ENCODE measurements at regions not wholly inside any gene's neighbourhood (a gene's known extent, or its start where the extent isn't known, plus 50 kb on each side); places are given as distances from the start of the nearest gene placed in this dataset.

- Histone ChIP-seq H3K27me3 (replicated peaks in 1 of 4; ENCODE audit: control extremely low read depth in 1 of 4, control insufficient read depth in 3 of 4, insufficient read depth in 4 of 4, low read length in 3 of 4) (no peaks in the 10 kb centered on the region), H4K20me1 (ENCODE audit: control insufficient read depth, insufficient read depth, low read length, poor library complexity, severe bottlenecking) (no peaks in the 10 kb centered on the region), H3K4me1 (ENCODE audit: control insufficient read depth in 2 of 2, insufficient read depth in 2 of 2, low read length in 2 of 2) (no peaks in the 10 kb centered on the region), H3K4me2 (replicated peaks; ENCODE audit: low read depth, low read length, poor library complexity, severe bottlenecking) (no peak overlapping the region), H3K36me3 (replicated peaks in 1 of 2; ENCODE audit: control extremely low read depth in 1 of 2, control insufficient read depth in 1 of 2, extremely low read depth in 1 of 2, insufficient read depth in 2 of 2, low read length in 1 of 2) (no peaks in the 10 kb centered on the region), H3K4me3 (ENCODE audit: control extremely low read depth in 1 of 5, extremely low read depth in 1 of 5, insufficient read depth in 1 of 5, low read depth in 2 of 5, low read length in 4 of 5) (no peak overlapping the region), H3K9me3 (ENCODE audit: control extremely low read depth in 1 of 3, control insufficient read depth in 2 of 3, insufficient read depth in 1 of 3, low read length in 2 of 3) (no peaks in the 10 kb centered on the region), H3K79me2 (ENCODE audit: control insufficient read depth, insufficient read depth, low read length) (no peaks in the 10 kb centered on the region), H3K27ac (ENCODE audit: low read length in 2 of 2) (no peak overlapping the region), H3K9ac (ENCODE audit: low read length) (no peak overlapping the region), H2AFZ (ENCODE audit: insufficient read depth, low read depth, low read length, poor library complexity, severe bottlenecking) (no peak overlapping the region)
- no peak overlapping the region for H3K27ac Mint-ChIP-seq
- H3K4me1 Mint-ChIP-seq: no peaks in the 10 kb centered on the region
- H3K27me3 Mint-ChIP-seq: no peaks in the 10 kb centered on the region
- ATAC-seq (ENCODE audit: low read depth) (no peak), DNase-seq (no peak)
- intact Hi-C loops (cut with micrococcal nuclease): no loop called here
- CTCF ChIA-PET: no interaction called here
- POLR2A ChIA-PET: no interaction called here
- H3K4me3 Mint-ChIP-seq: no peak overlapping the region
- WGBS (ENCODE audit: insufficient coverage): 56% methylated on average over 2 of the region's 2 CpGs
- TF ChIP-seq EZH2 (IDR thresholded peaks at IDR 0.05; ENCODE audit: borderline replicate concordance, insufficient read depth, low read depth, low read length, poor library complexity, severe bottlenecking) (no peak), CTCF (IDR thresholded peaks at IDR 0.05) (no peak)
- peaks cover 4% of the 10 kb centered on the region for H3K9me3 Mint-ChIP-seq (ENCODE audit: insufficient read depth)
Measured at GRCh38 chr21:28669321-28669720, 323.4 kb downstream of the LTN1 start.

- Mint-ChIP-seq H3K9me3 (ENCODE audit: insufficient read depth) (no peaks in the 10 kb centered on the region), H3K27me3 (no peaks in the 10 kb centered on the region), H3K4me1 (no peaks in the 10 kb centered on the region), H3K27ac (no peak overlapping the region), H3K4me3 (no peak overlapping the region)
- no peak overlapping the region for H2AFZ ChIP-seq (ENCODE audit: insufficient read depth, low read depth, low read length, poor library complexity, severe bottlenecking)
- no peak overlapping the region for H3K4me2 ChIP-seq (replicated peaks; ENCODE audit: low read depth, low read length, poor library complexity, severe bottlenecking)
- no peak for ATAC-seq (ENCODE audit: low read depth)
- WGBS (ENCODE audit: insufficient coverage): no CpG with 5 or more reads among the region's 5 CpGs
- ChIA-PET POLR2A (no interaction called here), CTCF (no interaction called here)
- intact Hi-C loops (cut with micrococcal nuclease): no loop called here
- no peaks in the 10 kb centered on the region for H4K20me1 ChIP-seq (ENCODE audit: control insufficient read depth, insufficient read depth, low read length, poor library complexity, severe bottlenecking)
- no peaks in the 10 kb centered on the region for H3K9me3 ChIP-seq (ENCODE audit: control extremely low read depth in 1 of 3, control insufficient read depth in 2 of 3, insufficient read depth in 1 of 3, low read length in 2 of 3)
- no peaks in the 10 kb centered on the region for H3K27me3 ChIP-seq (replicated peaks in 1 of 4; ENCODE audit: control extremely low read depth in 1 of 4, control insufficient read depth in 3 of 4, insufficient read depth in 4 of 4, low read length in 3 of 4)
- H3K79me2 ChIP-seq (ENCODE audit: control insufficient read depth, insufficient read depth, low read length): no peaks in the 10 kb centered on the region
- no peak overlapping the region for H3K9ac ChIP-seq (ENCODE audit: low read length)
- TF ChIP-seq CTCF (IDR thresholded peaks at IDR 0.05) (no peak), EZH2 (IDR thresholded peaks at IDR 0.05; ENCODE audit: borderline replicate concordance, insufficient read depth, low read depth, low read length, poor library complexity, severe bottlenecking) (no peak)
- no peak for DNase-seq
- no peak overlapping the region for H3K27ac ChIP-seq (ENCODE audit: low read length in 2 of 2)
- no peaks in the 10 kb centered on the region for H3K36me3 ChIP-seq (replicated peaks in 1 of 2; ENCODE audit: control extremely low read depth in 1 of 2, control insufficient read depth in 1 of 2, extremely low read depth in 1 of 2, insufficient read depth in 2 of 2, low read length in 1 of 2)
- no peak overlapping the region for H3K4me3 ChIP-seq (ENCODE audit: control extremely low read depth in 1 of 5, extremely low read depth in 1 of 5, insufficient read depth in 1 of 5, low read depth in 2 of 5, low read length in 4 of 5)
- no peaks in the 10 kb centered on the region for H3K4me1 ChIP-seq (ENCODE audit: control insufficient read depth in 2 of 2, insufficient read depth in 2 of 2, low read length in 2 of 2)
Measured at GRCh38 chr21:28663754-28664153, 328.9 kb downstream of the LTN1 start.
